GM18907 (cell line): ENCODE measurements at regions not wholly inside any gene's neighbourhood (a gene's known extent, or its start where the extent isn't known, plus 50 kb on each side); places are given as distances from the start of the nearest gene placed in this dataset.

ENCODE experiments used
- ATAC-seq: cut with Tn5 transposase; IDR thresholded peaks from one replicate; pipeline ENCODE4 v1.9.1; 2021; ENCODE audit warnings: mild to moderate bottlenecking, moderate library complexity; ENCODE audit not compliant: unreplicated experiment

DNA sequence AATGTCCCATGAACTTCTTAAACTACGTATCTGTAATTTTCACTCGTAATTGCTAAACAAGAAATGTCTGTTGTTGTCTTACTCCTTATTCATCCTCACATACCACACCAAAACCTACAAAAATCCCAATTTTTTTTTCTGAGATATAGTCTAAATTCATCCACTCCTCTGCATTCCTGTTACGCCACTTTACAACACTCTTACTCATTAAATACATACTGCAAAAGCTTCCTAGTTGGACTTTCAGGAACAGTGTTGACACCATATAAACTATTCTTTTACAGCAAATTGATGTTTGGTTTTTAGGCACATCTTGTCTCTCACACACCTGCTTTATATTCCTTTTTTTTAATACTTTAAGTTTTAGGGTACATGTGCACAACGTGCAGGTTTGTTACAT lies 934.9 kb upstream of the CADM2 start:
- no peak for ATAC-seq

DNA sequence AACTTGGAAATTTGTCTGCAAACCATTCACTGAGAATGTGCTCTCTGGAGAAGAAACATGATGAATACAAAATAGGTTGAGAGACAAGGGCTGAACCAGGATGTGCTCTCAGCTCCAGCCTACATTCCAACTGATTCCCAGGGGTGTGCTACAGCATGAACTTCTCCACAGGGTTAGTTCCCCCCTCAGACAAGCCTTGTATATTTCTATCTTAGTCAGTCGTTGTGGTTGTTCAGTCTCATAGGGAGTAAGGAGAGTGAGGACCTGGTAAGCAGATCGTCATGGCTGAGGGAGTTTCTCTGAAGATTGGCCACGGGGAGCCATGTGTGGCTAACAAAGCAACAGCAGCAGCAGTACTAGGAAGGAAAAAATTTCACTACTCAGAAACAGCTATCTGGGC lies 919.7 kb upstream of the CADM2 start:
- no peak for ATAC-seq

DNA sequence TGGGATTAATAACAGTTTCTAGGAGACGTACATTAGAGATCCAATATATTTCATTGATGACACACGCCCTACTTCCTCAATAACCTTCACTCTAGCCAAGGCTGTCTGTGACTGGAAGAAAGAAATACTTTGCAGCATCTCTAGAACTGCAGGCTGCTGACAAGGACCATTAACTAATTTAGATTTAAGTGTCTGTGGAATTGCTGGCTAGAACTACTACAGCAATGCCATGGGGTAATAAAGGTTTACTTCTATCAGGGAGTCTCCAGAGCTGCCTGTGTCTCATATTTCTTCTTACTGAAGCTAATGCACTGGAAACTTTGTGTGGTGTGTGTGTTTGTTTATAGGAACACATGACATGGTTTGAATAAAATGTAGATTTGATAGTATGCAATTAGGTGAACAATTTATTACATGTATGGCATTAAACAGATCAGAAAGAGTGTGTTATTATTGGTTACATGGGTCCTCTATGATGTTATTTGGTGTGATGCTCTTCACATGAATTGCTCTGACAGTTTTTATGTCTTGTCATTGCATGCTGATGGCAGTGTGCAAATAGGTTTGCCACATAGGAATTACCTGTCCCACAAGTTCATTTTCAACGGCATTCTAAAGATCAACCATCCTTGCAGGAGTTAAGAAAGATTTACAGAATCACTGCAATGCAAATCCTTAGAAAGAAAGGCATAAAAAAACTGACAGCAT lies 916.2 kb upstream of the CADM2 start:
- no peak for ATAC-seq

DNA sequence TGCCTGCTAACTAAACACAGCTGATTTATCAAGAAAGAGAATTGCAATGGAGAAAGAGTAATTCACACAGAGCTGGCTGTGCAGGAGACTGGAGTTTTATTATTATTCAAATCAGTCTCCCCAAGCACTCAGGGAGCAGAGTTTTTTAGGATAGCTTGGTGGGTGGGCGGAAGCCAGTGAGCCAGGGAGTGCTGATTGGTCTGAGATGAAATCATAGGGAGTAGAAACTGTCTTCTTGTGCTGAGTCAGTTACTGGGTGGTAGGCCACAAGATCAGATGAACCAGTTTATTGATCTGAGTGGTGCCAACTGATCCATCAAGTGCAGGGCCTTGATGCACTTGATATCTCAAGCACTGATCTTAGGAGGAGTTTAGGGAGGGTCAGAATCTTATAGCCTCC lies 891.9 kb upstream of the CADM2 start:
- ATAC-seq = no peak

DNA sequence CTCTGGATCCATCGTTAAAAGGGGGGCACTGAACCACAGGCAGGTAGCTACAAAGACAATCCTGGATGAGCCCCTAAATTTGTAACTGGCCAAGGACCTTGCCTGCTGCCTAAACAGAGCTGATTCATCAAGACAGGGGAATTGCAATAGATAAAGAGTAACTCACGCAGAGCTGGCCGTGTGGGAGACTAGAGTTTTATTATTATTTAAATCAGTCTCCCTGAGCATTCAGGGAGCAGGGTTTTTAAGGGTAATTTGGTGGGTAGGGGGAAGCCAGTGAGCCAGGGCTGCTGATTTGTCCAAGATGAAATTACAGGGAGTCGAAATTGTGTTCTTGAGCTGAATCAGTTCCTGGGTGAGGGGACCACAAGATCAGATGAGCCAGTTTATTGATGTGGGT lies 885.1 kb upstream of the CADM2 start:
- no peak for ATAC-seq

DNA sequence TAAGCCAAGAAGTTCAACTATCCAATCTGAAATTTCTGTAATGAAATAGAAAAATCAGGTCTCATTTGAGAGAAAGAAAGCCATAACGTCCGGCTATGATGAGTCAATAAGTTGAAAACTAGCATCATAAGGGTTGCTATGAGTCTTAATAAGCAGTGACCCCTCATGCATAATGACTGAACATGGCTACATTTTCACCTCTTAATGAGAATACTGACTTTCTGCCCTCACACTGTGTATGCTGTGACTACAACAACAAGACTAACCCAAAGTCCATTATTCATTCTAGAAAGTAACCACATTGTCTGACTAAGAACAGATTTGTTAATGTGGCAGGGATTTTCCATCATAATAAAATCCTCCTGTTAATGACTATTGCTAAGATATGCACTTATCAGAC lies 884.0 kb upstream of the CADM2 start:
- no peak for ATAC-seq

DNA sequence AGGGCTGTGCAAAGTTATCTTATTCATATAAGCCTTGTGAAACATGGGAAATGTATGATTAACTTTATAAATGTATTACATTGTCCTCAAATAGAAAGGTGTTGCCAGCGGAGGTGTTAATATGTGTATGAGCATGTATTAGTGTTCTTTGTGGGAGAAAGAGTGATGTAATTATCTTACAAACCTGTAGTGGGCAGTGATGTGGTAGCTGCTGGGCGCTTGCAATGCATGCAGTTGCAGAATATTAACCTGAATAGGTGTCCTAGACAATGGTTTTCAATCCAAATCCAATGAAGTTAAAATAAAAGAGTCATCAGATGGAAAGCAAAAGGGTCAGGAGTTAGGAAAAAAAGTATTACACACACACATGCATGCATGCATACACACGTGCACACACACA lies 881.3 kb upstream of the CADM2 start:
- ATAC-seq = no peak

DNA sequence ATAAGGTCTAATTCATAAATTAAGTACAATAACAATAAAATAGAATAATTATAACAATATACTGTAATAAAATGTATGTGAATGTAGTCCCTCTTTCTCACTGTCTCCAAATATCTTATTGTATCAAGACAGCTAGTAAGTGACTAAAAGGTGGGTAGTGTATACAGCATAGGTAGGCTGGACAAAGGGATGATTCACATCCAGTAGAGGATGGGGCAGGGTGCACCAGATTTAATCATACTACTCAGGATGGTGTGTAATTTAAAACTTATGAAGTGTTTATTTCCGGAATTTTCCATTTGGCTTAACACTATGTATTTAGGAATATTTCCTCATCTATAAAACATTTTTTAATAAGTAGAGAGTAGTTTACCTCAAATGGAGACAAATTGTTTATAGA lies 876.1 kb upstream of the CADM2 start:
- ATAC-seq = no peak

DNA sequence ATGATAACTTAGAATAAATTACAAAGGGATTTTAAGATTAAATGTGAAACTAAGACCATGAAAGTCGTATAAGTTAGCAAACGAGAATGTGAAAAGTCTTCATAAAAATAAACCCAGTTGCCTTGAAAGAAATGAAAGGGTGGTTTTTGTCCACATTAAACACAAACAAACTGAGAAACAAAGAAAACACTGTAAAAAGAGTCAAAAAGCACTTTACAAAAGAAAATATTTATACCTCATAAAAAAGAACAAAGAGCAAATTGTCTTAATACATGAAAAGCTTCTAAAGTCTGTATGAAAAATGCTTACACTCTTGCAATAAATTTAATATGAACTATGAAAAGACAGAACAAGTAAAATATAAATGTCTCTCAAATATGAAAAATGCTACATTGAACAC lies 865.9 kb upstream of the CADM2 start:
- ATAC-seq = no peak

DNA sequence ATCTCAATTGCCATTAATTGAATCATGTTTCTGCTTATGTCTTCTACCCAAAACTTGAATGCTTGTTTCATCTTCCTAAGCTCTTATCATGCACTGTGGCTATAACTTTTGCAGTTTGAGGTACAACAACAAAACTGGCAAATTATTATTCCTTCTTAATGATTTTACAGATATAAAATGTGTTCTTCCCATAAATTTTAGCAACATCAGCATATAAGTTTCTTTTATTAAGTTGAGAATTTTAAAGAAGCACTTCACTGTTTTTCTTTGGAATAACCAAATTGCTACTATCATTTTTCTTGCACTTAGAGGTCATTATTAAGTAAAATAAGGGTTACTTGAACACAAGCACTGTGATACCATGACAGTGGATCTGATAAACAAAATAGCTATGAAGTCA lies 862.6 kb upstream of the CADM2 start:
- no peak for ATAC-seq

DNA sequence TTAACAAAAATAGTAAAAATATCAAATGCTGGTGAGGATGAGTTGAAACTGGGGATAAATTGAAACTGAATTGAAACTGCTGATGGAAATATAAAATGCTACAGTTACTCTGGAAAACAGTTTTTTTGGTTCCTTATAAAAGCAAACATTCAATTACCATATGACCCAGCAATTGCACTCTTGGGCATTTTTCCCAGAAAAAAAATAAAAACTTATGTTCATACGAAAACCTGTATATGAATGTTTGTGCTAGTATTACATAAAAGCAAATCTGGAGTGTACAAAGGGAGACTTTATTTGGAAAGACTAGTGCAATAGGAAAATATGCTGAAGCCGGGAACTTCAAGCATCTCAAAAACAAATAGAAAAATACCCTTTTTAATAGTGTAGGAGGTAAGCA lies 857.9 kb upstream of the CADM2 start:
- ATAC-seq = no peak

DNA sequence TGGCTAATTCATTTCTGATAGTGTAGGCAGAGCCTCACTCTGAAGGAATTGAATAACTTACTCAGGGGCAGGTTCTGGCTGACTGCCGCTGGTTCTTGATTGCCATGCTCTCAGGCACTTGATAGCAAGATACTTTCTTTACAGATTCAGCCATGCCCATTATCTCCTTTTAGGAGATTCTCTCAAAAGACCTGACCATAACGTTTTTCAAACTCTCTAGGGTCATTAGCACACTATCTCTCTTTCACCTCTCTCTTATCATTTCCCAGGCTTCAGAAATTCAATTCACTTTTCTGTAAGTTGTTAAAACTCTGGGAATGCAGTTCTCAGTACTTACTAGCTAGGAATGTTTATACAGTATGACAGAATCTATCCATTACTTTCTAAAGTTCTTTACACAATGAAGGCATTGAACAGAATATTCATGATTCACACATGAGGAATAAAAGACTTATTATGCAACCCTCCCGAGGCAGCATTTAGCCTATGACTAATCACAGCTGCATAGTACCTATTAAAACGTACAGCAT lies 850.3 kb upstream of the CADM2 start:
- ATAC-seq = no peak

DNA sequence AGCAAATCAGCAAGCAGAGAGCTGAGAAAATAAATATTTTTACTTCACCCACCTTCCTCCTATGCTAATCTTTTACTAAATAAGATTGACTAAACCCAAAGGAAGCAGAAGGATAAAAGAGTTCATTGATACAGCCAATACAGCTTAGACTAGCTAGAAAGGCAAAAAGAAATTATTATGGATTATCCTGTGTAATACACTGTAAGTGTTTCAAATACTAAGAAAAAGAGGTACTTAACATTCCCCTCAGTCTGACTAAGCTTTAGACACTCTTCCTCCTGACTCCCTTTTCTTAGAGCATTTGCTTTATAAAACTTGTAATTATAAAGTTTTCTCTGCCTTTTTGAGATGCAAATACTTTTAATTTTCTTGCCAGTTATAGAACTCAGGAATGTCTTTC lies 848.9 kb upstream of the CADM2 start:
- no peak for ATAC-seq

DNA sequence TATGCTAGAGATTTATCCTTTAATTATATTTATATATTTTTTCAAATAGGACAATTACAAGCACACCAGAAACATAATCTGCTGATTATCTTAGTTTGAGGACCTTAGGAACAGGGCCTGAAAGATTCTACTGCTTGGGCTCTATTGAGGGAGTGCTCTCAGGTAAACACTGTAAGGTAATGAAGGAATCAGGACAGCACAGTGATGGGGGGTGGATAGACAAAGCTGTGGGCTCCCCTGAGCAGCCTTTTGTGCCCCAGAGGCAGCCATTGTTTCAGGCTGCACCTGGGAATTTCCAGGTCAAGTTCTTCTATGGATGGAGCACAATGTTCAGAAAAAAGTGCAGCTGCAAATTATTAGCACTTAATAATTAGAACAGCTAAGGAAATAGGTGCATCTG lies 848.0 kb upstream of the CADM2 start:
- no peak for ATAC-seq

DNA sequence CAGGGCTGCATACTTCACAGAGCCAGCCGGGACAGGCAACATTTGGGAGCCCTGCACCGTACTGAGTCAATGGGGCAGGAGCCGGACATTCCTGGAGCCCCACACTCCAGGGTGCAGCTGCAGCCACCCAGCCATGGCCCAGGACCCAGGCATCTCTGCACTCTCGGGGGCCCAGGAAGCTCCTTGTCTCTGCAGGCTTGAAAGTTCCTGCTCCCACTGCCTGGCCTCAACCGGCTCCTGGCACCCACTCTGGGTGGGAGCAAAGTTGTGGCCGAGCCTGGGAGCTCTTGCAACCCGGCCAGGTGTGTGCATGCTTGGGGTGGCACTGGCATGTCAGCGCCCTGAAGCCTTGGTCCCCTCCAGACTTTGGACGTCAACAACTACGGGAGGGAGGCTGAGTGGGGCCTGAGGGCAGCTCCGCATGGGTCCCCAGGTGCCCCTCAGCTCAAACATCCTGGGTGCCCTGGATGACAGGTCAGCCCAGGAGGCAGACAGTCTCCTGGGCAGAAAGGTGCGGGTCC lies 833.5 kb upstream of the CADM2 start:
- ATAC-seq = no peak

DNA sequence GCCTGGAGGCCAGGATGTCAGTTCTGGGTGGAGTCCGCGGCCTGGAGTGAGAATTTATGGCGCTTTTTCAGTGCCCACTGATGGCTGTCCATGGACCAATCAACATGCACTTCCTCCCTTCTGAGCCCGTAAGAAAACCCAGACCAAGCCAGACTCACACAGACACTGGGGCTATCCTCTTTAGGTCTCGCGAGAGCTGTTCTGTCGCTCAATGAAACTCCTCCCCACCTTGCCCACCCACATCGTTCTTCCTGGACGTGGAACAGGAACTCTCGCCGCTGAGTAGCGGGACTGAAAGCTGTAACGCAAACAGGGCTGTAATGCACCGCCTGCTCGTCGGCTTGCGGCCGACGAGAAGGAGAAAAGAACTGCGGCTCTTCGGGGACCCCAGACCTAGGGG lies 833.0 kb upstream of the CADM2 start:
- no peak for ATAC-seq

DNA sequence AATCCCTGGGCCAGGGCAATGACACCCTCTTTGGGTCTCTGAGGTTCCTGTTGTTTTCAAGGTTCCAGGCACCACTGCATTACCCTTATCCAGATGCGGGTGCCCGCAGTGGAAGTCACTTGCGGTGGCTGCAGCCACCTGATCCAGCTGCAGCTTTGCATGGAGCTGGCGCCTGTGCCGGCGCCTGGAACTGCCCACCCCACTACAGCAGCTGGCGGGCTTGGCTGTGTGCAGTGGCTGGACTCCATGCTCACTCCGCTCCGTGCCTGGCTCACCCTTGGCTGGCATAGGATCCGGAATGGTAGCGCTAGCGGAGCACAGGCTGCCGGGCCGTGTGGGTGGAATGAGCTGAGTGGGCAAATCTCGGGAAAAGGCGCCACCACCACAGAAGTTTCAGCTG lies 832.6 kb upstream of the CADM2 start:
- ATAC-seq = no peak

DNA sequence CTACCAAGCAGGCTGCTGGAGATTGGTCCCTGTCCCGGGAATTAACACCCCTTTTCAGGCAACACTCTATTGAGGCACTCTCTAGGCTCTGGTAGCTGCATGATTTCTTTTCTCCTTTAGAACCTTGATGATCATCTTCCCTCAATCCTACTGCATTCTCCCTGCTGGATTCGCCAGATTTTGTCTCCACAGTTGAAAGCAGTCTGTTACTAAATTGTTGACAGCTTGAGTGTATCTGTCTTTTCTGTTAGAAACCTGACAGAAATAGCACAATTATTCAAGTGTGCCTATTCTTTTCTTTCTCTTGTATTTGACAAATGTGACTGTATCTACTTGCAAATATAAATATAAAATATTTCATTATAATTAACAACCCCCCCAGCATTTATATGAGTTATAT lies 830.8 kb upstream of the CADM2 start:
- no peak for ATAC-seq

DNA sequence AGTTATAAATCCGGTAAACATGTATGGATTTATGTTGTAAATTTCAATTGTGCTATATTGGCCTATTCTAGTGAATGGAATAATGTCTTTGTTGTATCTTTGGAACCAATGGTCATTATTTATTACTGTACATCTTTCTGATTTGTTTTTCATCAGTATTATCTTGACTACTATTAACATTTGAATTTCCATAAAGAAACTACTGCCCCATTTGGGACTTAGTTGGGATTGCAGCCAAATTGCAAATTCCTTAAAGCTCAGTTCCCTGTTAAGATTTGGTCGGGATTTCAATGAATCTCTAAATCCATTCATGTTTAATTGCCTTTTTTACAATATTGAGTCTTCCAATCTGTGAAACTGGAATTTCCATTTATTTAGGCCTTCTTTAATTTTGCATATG lies 822.4 kb upstream of the CADM2 start:
- ATAC-seq = no peak

DNA sequence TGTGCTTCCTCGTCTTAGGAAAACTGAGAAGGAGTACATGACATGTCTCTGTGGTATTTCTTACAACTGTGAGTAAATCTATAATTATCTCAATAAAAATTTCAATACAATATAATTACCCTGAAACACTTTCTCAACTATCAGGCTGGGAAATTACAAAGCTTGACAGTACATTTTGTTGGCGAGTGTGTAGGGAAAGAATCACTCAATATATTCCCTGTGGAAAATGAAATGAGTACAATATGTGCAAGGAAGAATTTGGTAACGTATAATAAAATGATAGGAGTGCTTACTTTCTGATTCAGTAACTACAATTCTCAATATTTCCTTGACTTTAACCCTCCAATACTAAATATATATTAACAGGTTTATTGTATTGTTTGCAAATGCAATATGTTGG lies 818.2 kb upstream of the CADM2 start:
- ATAC-seq = no peak

DNA sequence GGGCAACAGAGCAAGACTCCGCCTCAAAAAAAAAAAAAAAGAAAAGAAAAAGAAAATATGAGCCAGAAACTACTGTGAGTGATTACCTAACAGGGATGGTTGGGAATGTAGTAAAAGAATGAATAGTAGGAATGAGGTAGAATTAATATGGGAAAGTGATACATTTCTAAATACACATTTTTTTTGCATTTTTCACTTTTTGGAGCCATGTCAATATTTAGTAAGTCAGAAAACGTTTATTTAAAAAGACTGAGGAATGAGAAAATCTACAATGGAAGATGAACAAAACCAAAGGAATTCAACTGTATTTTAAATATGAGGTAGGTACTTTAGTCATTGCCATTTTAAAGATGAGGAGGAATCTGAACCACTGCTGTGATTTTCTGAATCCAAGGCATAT lies 817.2 kb upstream of the CADM2 start:
- no peak for ATAC-seq

DNA sequence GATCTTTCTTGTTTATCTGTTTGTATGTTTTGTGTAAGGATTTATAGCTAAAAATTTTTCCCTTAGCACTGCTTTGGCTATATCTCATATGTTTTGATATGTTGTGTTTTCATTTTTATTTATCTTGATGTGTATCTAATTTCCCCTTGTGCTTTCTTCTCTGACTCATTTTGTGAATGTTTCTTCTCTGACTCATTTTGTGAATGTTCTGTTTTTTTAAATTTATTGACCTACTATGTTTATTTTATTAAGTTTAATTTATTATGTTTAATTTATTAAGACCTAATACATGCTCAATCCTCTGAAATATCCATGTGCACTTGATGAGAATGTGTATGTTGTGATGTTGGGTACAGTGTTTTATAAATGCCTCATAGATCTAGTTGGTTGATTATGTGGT lies 793.5 kb upstream of the CADM2 start:
- ATAC-seq = no peak

DNA sequence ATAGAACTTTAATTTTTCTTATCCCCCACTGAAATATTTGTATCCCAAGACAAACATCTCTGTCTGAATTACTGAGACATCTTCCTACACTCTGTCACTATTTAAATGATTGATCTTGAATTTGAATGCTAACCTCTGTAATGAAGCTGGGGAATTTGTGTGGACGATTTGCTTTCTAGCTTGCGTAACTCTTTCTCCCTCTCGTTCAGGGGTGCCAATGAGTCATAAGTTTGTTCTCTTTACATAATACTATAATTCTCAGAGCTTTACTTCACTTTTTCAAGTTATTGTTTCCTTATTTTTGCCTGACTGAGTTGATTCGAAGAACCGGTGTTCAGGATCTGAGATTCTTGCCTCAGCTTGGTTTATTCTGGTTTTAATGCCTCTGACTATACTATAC lies 783.3 kb upstream of the CADM2 start:
- ATAC-seq = no peak
